D721Med (cell line): ENCODE measurements at regions not wholly inside any gene's neighbourhood (a gene's known extent, or its start where the extent isn't known, plus 50 kb on each side); places are given as distances from the start of the nearest gene placed in this dataset.

ENCODE experiments used
- DNase-seq: peaks from one replicate; pipeline ENCODE4 v3.0.0; 2011; ENCODE audit warnings: low spot score; ENCODE audit not compliant: insufficient read length
- FAIRE-seq: peaks from 2 replicates; lab custom pipeline; 2011; peaks lifted over from hg19 to GRCh38; lab: Jason Lieb, UNC
- CTCF ChIP-seq: IDR thresholded peaks from 2 replicates; pipeline ENCODE4 v1.5.1; 2012; ENCODE audit warnings: mild to moderate bottlenecking, control low read depth; ENCODE audit not compliant: insufficient read depth; ENCODE audit errors: missing control alignments

DNA sequence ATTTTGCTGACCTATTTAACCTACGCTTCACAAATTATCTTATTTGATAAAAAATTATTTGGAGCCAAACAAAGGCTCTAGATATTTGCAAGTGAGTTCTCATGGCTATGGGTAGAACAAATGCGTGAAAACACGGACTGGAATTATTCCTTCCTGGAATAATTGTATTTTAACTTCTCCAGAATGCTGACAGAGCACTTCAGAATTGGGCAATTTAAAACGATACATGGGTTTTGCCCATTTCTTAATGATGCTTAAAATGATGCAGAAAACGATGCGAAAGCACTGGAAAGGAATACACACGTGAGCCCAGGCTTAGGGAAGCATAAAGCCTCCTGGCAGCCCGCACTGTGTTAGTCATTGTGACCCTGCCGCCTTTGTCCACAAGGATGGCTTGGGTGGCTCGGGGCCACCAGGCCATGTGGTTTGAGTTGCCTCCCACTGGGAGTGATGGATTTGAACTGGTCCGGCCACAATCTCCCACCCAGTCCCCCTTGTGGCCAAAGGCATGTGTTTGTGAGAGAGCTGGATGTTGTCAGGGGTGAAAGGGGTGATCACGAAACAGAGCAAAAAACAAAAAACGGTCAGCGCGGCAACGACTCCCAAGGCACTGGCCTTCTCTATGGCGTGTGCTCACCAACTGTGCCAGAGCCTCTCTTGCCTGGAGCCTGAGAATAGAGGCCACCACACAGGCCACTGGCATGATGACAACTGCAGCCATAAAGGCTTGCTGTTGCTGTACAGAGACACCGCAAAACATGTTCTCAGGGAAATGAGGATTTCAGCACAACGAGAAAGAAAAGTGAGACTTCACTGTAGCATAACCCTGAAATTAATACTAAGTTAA is 234.2 kb upstream of the ADAMTS16 start:
- DNase-seq (no peak), FAIRE-seq (no peak)
- TF ChIP-seq CTCF = no peak

DNA sequence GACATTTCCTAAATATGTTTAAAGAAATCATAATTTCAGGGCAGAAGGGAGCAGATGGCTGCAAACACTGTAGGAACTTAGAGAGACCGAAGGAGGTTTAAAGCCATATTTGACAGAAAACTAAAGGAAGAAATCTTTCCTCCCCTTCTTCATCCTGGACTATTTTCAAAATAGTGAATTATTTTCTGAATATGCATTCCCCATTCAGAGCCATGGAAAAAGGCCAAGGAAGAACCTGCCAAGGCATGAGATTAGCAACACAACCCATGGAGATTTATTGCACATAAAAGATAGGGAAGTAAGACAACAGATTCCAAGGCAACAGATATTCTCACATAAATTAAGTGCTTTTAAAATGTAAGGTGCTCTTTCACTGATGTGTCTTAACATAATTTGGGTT is 233.3 kb upstream of the ADAMTS16 start:
- no peak for FAIRE-seq
- TF ChIP-seq CTCF = no peak
- no peak for DNase-seq

GRCh38 chr5:4907571-4907970 is 232.6 kb upstream of the ADAMTS16 start:
- no peak for TF ChIP-seq CTCF

GRCh38 chr5:4909086-4909485 is 231.0 kb upstream of the ADAMTS16 start:
- FAIRE-seq = no peak
- no peak for DNase-seq
- no peak for TF ChIP-seq CTCF

More at GRCh38 chr5:4907571-4907970, 232.6 kb upstream of the ADAMTS16 start:
- FAIRE-seq (no peak), DNase-seq (no peak)

- no peak for FAIRE-seq
- TF ChIP-seq CTCF = no peak
- DNase-seq = no peak
These were observed 228.3 kb upstream of the ADAMTS16 start for GRCh38 chr5:4911646-4912403.

GRCh38 chr5:4921929-4922328 is 218.2 kb upstream of the ADAMTS16 start:
- FAIRE-seq (no peak), DNase-seq (no peak)
- no peak for TF ChIP-seq CTCF
